ENCODE measurements at regions not wholly inside any gene's neighbourhood (a gene's known extent, or its start where the extent isn't known, plus 50 kb on each side); places are given as distances from the start of the nearest gene placed in this dataset.

GRCh38 chr2:41992056-41992642 lies 55.7 kb upstream of the PKDCC start:
- Mint-ChIP-seq H3K4me1 (no peaks in the 10 kb centered on the region), H3K36me3 (no peaks in the 10 kb centered on the region), H3K27ac (no peak overlapping the region), H3K9me3 (no peaks in the 10 kb centered on the region), H3K27me3 (ENCODE audit: low read depth in 3 of 3) (peaks cover 1 to 5% (median 2%) of the 10 kb centered on the region in 3 donors), H3K4me3 (no peak overlapping the region)
- no peak for DNase-seq

GRCh38 chr2:41992671-41993434 lies 55.0 kb upstream of the PKDCC start:
- H3K9me3 Mint-ChIP-seq, result no peaks in the 10 kb centered on the region
- DNase-seq, result no peak
- H3K4me3 Mint-ChIP-seq, result no peak overlapping the region
- no peaks in the 10 kb centered on the region for H3K36me3 Mint-ChIP-seq
- H3K27me3 Mint-ChIP-seq (ENCODE audit: low read depth in 3 of 3), result peaks cover 1 to 9% (median 2%) of the 10 kb centered on the region in 3 donors
- H3K27ac Mint-ChIP-seq, result no peak overlapping the region
- H3K4me1 Mint-ChIP-seq, result no peaks in the 10 kb centered on the region

GRCh38 chr2:41993435-41993925 lies 54.3 kb upstream of the PKDCC start:
- H3K27ac Mint-ChIP-seq, result no peak overlapping the region
- DNase-seq, result no peak
- H3K36me3 Mint-ChIP-seq, result no peaks in the 10 kb centered on the region
- peaks cover 1 to 9% (median 2%) of the 10 kb centered on the region in 3 donors for H3K27me3 Mint-ChIP-seq (ENCODE audit: low read depth in 3 of 3)
- H3K4me1 Mint-ChIP-seq, result no peaks in the 10 kb centered on the region
- H3K9me3 Mint-ChIP-seq, result no peaks in the 10 kb centered on the region
- no peak overlapping the region for H3K4me3 Mint-ChIP-seq

GRCh38 chr2:41994233-41994637 lies 53.6 kb upstream of the PKDCC start:
- Mint-ChIP-seq H3K36me3 (no peaks in the 10 kb centered on the region), H3K27me3 (ENCODE audit: low read depth in 3 of 3) (peaks cover under 1 to 8% (median 2%) of the 10 kb centered on the region in 3 donors), H3K4me1 (no peaks in the 10 kb centered on the region), H3K4me3 (no peak overlapping the region), H3K9me3 (no peaks in the 10 kb centered on the region), H3K27ac (no peak overlapping the region)
- no peak for DNase-seq

GRCh38 chr2:41994661-41995060 lies 53.2 kb upstream of the PKDCC start:
- Mint-ChIP-seq H3K4me3 (no peak overlapping the region), H3K4me1 (no peaks in the 10 kb centered on the region), H3K36me3 (no peaks in the 10 kb centered on the region), H3K9me3 (no peaks in the 10 kb centered on the region), H3K27ac (no peak overlapping the region), H3K27me3 (ENCODE audit: low read depth in 3 of 3) (peaks cover 0 to 6% (median 2%) of the 10 kb centered on the region in 3 donors)
- DNase-seq, result no peak

GRCh38 chr2:41997561-41997960 lies 50.3 kb upstream of the PKDCC start:
- Mint-ChIP-seq H3K27ac (no peak overlapping the region), H3K9me3 (peaks cover 0 to 2% (median 0%) of the 10 kb centered on the region in 6 donors), H3K36me3 (no peaks in the 10 kb centered on the region), H3K4me3 (no peak overlapping the region), H3K27me3 (ENCODE audit: low read depth in 3 of 3) (peaks cover 0 to 11% (median 4%) of the 10 kb centered on the region in 3 donors), H3K4me1 (no peaks in the 10 kb centered on the region)
- DNase-seq, result no peak

Measured in immature natural killer cell (primary cell).